HG03439 (cell line): ENCODE measurements at regions not wholly inside any gene's neighbourhood (a gene's known extent, or its start where the extent isn't known, plus 50 kb on each side); places are given as distances from the start of the nearest gene placed in this dataset.

Experiments used
- ATAC-seq: cut with Tn5 transposase; IDR thresholded peaks from one replicate; pipeline ENCODE4 v1.9.1; 2021; ENCODE audit warnings: mild to moderate bottlenecking, moderate library complexity; ENCODE audit not compliant: unreplicated experiment

DNA sequence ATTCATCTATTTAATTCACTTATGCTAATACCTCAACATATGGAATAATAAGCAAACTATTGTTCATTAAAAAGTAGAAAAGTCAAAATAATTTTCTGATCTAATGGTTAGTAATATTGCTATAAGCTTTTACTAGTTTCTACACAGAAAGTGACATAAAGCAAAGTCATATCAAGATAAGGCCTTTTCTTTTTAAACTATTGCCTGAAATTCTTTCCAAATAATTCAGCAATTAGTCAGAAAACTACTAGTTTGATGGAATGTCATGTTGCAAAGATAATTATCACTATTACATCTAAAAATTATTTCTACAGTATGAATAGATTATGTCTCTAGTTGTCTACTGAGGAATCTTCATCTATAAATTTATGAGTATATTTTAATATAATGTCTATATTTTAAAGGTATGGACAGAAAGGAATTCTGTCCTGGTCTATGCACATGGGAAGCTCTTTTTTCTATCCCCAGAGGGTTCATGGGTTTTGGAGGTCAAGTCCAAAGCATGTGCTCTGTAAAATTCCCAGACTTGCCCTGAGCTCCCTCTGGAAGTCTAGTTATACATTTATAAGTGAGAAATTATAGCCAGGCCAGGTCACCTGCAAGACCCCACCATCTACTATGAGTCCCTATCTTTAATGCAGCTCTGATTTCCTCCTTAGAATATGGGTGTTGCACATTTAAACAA lies 84.6 kb upstream of the DPYD start:
- no peak for ATAC-seq

DNA sequence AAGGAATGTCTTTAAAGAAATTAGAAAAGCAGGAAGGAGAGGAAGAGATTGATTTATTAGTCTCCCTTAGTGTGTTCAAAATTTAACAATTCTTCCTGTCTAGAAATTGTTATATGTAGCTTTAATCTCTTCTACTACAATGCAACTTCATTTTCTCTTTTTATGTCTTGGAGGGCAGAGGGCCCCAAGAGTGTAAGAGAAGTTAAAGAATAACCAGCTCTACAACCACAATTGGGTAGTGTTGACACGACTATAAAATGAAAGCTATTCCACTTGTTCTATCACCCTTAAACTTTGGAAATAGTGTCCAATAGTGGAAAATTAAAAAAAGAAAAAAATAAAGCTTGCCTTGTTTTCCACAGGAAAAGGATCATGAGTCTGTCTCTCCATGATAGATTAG lies 82.6 kb upstream of the DPYD start:
- no peak for ATAC-seq

DNA sequence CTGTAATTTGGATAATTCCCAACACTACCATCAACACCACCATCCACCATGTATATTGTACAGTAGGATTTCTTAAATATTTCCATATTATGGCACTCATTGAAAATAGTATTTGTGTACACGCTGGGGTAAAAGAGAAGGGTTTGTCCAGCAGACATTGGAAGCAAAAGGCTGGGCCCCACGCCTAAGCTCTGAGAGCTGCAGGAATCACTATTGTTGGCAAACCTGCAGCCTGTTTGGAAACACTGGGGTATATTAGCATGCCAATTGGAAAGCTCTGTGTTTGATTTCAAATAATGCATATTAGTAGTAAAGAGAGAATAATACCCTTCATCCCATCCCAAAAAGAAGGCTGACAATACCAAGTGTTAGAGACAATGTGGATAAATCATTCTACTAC lies 81.5 kb upstream of the DPYD start:
- ATAC-seq: no peak

DNA sequence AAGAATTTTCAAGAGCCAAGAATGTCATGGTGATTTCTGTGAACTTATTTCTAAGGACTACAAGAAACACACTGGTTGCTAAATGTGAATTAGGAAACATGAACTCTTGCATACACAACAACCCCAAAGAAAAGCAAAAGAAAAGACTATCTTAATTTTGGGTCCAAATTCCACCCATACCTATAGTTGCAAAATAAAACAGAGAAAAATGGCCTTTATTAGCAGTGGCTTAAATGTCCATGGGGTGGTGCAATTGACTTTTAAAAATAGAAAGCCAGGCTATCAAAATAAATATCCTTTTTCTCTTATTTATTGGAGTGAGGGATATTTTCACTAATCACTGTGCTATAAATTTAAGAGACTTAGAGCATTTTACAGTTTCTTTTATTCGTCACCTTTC lies 80.9 kb upstream of the DPYD start:
- no peak for ATAC-seq

DNA sequence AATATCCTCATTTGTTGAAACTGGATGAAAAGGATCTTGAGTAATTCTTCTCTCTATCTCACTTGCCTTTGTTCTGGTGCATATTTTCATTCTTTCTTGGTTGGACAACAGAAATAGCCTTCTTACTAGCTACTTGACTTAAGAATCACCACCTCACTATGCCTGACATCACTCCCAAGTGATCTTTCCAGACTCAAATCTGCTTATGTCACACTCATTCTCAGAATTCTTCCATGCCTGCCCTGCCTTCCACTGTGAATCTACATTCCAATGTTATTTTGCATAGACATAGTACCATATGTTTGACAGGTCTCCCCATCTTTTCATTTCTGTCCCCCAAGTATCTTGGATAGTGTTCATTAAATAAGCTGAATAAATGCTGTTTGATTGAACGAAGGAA lies 78.5 kb upstream of the DPYD start:
- no peak for ATAC-seq

DNA sequence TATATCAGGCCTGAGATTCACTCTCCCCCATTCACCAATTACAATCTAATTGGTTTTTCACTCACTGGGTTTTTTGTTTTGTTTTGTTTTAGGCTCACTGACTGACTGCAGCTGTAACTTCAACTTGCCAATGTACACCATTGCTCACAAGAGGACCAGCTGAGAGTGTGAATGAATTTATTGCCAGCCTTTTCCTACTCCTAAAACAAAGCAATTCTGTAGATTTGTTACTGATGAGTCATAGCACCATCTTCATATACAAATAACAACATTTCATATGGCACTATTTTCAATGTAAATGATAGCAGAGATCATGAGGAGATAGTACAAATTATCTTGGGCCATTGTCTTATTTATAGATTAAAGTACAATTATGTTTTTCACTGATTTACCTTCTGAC lies 76.0 kb upstream of the DPYD start:
- no peak for ATAC-seq

DNA sequence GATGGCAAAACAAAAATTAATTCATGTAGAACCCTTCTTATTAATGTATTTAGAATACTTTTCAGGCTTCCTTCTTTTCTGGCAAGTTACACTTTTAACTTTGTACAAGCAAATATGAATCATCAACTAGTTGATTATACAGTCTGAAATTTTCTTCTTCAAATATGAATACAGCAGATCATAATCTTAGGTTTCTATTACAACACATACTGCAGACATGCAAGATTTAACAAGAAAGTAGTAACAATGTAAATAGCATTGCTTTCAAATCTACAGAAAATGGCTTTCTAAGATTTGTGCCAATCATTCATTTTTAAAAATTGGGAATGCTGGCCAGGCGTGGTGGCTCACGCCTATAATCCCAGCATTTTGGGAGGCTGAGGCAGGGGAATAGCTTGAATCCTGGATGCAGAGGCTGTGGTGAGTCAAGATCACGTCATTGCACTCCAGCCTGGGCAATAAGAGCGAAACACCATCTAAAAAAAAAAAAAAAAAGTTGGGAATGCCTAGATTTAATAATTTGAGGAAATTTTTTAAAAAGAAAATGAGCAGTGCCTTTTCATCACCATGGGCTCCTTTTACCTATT lies 68.4 kb upstream of the DPYD start:
- ATAC-seq: no peak

DNA sequence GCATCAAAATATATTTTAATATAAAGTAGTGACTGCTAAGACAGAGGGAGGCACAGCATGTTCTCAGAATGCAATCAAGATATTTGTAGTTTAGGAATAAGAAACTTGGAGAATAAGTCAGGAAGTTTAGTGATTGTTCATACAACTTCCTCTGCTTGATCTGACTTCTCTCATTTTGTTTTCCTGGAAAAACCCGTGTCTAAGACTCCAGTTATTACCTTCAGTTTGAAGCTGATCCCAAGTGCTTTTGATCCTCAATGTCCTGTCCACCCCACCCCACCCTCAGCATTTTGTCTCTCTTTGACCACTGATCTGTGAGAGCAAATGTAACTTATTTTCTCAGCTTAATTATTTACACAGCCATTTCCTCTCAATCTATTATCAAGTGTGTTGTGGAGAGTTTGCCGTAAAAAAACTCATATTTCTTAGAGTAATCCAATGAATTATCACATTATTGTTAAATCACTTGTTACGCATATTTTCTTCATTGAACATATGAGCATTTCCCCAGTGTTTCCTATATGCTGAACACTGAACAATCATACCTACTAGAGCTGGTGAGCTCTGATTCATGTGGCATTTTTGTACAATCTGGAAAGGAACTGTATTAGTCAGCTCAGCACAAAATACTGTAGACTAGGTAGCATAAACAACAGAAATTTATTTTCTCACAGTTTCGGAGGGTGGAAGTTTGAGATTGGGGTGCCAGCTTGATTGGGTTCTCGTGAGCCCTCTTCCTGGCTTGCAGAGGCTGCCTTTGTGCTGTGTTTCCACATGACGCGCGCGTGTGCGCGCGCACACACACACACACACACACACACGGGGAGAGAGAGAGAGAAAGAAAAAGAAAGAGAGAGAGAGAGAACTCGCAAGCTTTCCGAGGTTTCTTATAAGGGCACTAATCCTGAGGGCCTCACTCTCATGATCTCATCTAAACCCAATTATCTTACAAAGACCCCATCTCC lies 65.5 kb upstream of the DPYD start:
- no peak for ATAC-seq

DNA sequence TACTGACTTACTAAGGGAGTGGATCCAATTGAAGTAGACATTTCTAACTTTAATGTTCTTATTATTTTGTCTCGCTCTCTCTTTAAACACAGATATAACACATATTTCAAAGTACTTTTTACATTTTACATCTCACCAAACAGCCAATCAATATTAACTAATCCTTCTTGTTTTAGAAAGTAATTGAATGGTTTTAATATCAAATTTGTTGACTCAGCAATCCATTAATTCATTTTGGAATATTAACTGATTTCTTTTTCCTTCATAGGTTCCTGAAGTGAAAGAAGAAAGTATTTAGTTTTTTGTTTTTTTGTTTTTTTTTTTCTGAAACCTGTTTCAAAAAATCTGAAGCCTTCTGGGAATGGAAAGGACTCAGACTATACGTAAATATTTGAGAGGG lies 62.3 kb upstream of the DPYD start:
- no peak for ATAC-seq

DNA sequence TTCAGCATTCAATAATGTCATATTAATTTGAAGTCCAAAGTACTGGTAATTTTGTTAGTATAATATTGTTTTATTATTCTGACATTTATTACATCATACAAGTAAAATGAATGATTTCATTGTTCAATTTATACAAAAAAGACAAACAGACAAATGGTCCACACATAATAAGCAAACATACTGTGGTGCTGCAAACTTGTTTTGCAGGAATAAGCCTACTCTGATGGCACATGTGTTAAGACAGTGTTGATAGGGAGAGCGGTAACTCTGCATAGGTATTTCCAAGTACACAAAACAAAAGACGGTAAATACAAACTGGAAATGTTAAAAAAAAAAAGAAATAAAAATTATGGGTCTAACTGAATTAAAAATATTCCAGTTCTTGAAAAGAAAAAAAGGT lies 59.7 kb upstream of the DPYD start:
- no peak for ATAC-seq

DNA sequence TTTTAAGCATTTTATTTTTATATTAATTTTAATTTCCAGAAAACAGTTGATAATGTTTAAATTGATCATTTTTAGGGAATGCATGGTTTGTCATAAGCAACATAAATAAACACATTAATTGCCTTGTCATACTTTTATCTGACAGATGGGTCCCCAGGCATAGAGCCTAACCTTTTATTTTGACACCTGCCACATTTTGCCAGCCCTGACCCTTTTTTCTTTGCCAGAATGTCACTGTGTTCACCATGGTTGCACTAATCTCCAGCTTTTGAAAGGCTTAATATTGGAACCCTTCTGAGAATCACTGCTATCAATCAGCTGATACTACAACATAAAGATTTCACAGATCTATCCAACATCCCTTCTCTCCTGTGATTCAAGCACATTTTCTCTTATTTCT lies 56.0 kb upstream of the DPYD start:
- ATAC-seq: no peak
